MCF 10A (cell line): ENCODE measurements at regions not wholly inside any gene's neighbourhood (a gene's known extent, or its start where the extent isn't known, plus 50 kb on each side); places are given as distances from the start of the nearest gene placed in this dataset.

Experiments
- BruUV-seq: library from RNA; stranded (reverse); fragments of 400-500 nt; replicated peaks from 2 replicates; lab custom pipeline; 2021; lab: Mats Ljungman, UMichigan
- CTCF ChIA-PET: fragments of 300-600 bp; sonication (Branson Sonifier 250); formaldehyde crosslinking; extraction: SDS; loops from one replicate; lab custom pipeline; 2021; ENCODE audit warnings: antibody characterized with exemption, inconsistent platforms; lab: Yijun Ruan, JAX
- POLR2A ChIA-PET: fragments of 300-600, 350-650 bp; sonication (Branson Sonifier 250); formaldehyde crosslinking; extraction: SDS; loops from one replicate; lab custom pipeline; 2020; ENCODE audit warnings: antibody characterized with exemption, inconsistent platforms; lab: Yijun Ruan, JAX
- DNase-seq: peaks from one replicate; pipeline ENCODE4 v3.0.0-alpha.2; 2018; ENCODE audit not compliant: unreplicated experiment
- H3K27ac Mint-ChIP-seq: one replicate; pipeline ENCODE4 v1.8.0; 2022; ENCODE audit warnings: mild to moderate bottlenecking, low read depth, mixed read lengths; ENCODE audit not compliant: unreplicated experiment
- H3K27me3 Mint-ChIP-seq: one replicate; pipeline ENCODE4 v1.8.0; 2022; ENCODE audit warnings: mixed read lengths; ENCODE audit not compliant: insufficient read depth, unreplicated experiment
- H3K36me3 Mint-ChIP-seq: one replicate; pipeline ENCODE4 v1.8.0; 2022; ENCODE audit warnings: mild to moderate bottlenecking, moderate library complexity, mixed read lengths; ENCODE audit not compliant: insufficient read depth, unreplicated experiment
- H3K4me1 Mint-ChIP-seq: one replicate; pipeline ENCODE4 v1.8.0; 2022; ENCODE audit warnings: mixed read lengths; ENCODE audit not compliant: insufficient read depth, unreplicated experiment
- H3K4me3 Mint-ChIP-seq: one replicate; pipeline ENCODE4 v1.8.0; 2022; ENCODE audit warnings: mild to moderate bottlenecking, moderate library complexity, mixed read lengths; ENCODE audit not compliant: unreplicated experiment
- H3K9me3 Mint-ChIP-seq: one replicate; pipeline ENCODE4 v1.8.0; 2022; ENCODE audit warnings: mixed read lengths; ENCODE audit not compliant: unreplicated experiment
- intact Hi-C: fragments of 100-400 bp; cut with micrococcal nuclease; formaldehyde crosslinking; loops from 2 replicates; pipeline ENCODE4 v1.14.1; 2022
- TF ChIP-seq, protein P1 (sequence below): fragments of 200-600 bp; IDR thresholded peaks from one replicate; pipeline ENCODE4 v1.8.0; 2022; ENCODE audit warnings: antibody characterized with exemption, mild to moderate bottlenecking; ENCODE audit not compliant: unreplicated experiment

GRCh38 chr5:84487963-84488362, 103.3 kb upstream of the EDIL3 start:
- Mint-ChIP-seq H3K4me3 (no peak overlapping the region), H3K27me3 (peaks cover 76% of the 10 kb centered on the region), H3K36me3 (no peaks in the 10 kb centered on the region), H3K27ac (no peak overlapping the region), H3K4me1 (no peaks in the 10 kb centered on the region), H3K9me3 (no peaks in the 10 kb centered on the region)
- no peak for DNase-seq
- intact Hi-C loops: no loop called here
- CTCF ChIA-PET: no interaction called here
- no TSS peak for BruUV-seq
- POLR2A ChIA-PET: no interaction called here
- TF ChIP-seq, protein P1, sequence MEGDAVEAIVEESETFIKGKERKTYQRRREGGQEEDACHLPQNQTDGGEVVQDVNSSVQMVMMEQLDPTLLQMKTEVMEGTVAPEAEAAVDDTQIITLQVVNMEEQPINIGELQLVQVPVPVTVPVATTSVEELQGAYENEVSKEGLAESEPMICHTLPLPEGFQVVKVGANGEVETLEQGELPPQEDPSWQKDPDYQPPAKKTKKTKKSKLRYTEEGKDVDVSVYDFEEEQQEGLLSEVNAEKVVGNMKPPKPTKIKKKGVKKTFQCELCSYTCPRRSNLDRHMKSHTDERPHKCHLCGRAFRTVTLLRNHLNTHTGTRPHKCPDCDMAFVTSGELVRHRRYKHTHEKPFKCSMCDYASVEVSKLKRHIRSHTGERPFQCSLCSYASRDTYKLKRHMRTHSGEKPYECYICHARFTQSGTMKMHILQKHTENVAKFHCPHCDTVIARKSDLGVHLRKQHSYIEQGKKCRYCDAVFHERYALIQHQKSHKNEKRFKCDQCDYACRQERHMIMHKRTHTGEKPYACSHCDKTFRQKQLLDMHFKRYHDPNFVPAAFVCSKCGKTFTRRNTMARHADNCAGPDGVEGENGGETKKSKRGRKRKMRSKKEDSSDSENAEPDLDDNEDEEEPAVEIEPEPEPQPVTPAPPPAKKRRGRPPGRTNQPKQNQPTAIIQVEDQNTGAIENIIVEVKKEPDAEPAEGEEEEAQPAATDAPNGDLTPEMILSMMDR: no peak

DNA sequence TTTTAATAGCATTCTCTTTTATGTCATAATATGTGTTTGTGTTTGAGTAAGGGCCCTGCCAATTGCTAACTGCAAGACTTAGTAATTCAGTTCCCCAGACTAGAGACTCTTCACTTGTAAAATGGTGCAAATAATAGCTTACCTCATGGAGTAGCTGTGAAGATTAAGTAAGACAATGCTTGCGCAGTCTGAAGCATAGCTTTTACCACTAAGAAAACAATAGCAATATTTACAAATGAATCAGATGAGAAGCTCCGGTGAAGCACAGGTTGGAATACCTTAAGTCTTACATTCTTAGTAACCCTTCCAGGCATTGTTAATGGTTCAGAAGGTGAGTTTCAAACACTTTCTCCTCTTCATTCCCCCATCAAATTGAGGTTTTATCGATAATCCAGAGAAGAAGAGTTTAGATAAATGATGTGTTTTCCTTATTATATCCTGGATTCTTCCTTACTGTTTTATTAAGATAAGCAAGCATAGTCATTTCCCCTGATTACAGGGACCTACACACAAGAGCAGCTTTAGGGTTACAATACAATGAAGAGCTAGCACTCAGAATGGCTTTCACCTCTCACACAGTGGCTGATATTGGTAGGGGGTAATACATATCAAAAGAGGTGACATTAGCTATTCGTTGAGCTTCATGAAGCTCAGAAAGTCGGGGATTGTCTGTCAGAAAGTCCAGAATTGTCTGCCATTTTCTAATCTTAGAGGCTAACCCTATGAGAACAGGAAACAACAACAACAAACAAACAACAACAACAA, 96.4 kb upstream of the EDIL3 start:
- no peaks in the 10 kb centered on the region for H3K36me3 Mint-ChIP-seq
- BruUV-seq: no TSS peak
- ChIA-PET POLR2A (no interaction called here), CTCF (interaction anchor here (0.6 kb wide), 2 partner anchors 21 to 251 kb away, joined by 3 to 4 read pairs; no protein-coding TSS in a partner anchor)
- intact Hi-C loops: no loop called here
- TF ChIP-seq, protein P1: no peak
- no peak for DNase-seq
- no peak overlapping the region for H3K4me3 Mint-ChIP-seq
- no peaks in the 10 kb centered on the region for H3K9me3 Mint-ChIP-seq
- no peaks in the 10 kb centered on the region for H3K4me1 Mint-ChIP-seq
- no peak overlapping the region for H3K27ac Mint-ChIP-seq
- H3K27me3 Mint-ChIP-seq: peaks cover 57% of the 10 kb centered on the region

DNA sequence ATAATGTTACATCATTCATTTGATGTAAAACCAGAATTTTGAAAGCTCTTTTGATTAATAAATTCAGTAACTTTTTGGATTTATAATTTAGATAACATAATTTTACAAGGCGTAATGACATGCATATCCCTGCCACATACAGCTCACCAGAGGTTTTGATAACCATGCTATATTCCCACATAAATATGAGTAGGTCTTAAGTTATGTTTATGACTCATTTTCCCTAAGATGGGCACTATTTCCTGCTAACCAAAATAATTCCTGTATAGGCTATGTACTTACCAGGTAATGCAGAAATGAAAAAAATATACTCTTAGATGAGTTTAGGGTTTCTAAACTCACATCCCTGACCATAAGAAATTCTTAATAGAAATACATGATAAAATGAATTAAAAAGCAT, 93.9 kb upstream of the EDIL3 start:
- intact Hi-C loops: no loop called here
- no peak for DNase-seq
- no TSS peak for BruUV-seq
- H3K4me1 Mint-ChIP-seq: no peaks in the 10 kb centered on the region
- peaks cover 67% of the 10 kb centered on the region for H3K27me3 Mint-ChIP-seq
- no peak overlapping the region for H3K27ac Mint-ChIP-seq
- CTCF ChIA-PET: interaction anchor here (1.1 kb wide), 1 partner anchor 11 kb away, joined by 5 read pairs; no protein-coding TSS in a partner anchor
- H3K36me3 Mint-ChIP-seq: no peaks in the 10 kb centered on the region
- no peaks in the 10 kb centered on the region for H3K9me3 Mint-ChIP-seq
- POLR2A ChIA-PET: no interaction called here
- no peak overlapping the region for H3K4me3 Mint-ChIP-seq
- TF ChIP-seq, protein P1: no peak

DNA sequence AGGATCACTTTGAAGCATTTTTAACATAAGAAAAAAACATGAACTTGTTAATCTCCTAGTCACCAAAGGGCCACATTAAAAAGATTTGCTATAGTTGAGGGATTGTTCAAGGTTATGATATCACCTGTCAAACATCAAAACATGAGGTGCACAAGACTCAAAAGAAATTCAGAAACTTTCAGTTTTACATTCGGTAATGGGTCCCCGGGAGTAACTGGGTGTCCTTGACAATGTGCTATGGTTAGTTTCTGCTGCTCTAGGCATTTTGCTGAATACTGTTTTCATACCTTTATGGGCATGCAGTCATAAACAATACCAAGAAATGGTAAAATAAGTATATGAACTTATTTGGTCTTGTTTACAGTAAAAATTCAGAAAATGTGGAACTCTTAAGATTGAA, 92.8 kb upstream of the EDIL3 start:
- BruUV-seq: no TSS peak
- ChIA-PET POLR2A (no interaction called here), CTCF (no interaction called here)
- Mint-ChIP-seq H3K36me3 (no peaks in the 10 kb centered on the region), H3K9me3 (no peaks in the 10 kb centered on the region), H3K4me3 (no peak overlapping the region), H3K4me1 (no peaks in the 10 kb centered on the region), H3K27ac (no peak overlapping the region), H3K27me3 (peaks cover 62% of the 10 kb centered on the region)
- intact Hi-C loops: no loop called here
- TF ChIP-seq, protein P1: no peak
- no peak for DNase-seq
